NCI-H345 (cell line): ENCODE measurements at regions not wholly inside any gene's neighbourhood (a gene's known extent, or its start where the extent isn't known, plus 50 kb on each side); places are given as distances from the start of the nearest gene placed in this dataset.

ENCODE experiments used
- DNase-seq: peaks from one replicate; lab custom pipeline; 2025; lab: John Stamatoyannopoulos, UW

DNA sequence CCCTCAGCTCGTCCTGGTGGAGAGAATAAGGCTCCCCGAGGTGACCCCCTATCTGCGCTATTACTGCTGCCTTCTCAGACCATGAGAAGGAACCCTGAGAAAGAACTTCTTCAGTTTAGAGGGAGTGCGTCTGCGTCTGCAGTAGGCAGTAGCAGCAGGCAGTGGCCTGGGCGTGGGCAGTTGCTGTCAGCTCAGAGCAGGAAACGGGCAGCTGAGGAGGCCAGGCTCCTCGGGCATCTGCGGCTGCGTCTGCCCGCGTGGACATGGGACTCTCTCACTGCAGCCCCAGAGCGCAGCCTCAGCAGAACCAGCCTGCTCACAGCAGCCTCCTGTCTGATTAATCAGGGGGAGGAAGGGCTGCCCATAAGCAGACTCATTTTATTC lies 49.8 kb upstream of the FCN1 start:
- DNase-seq = no peak

GRCh38 chr9:134968011-134968822 lies 50.5 kb upstream of the FCN1 start:
- DNase-seq = no peak

DNA sequence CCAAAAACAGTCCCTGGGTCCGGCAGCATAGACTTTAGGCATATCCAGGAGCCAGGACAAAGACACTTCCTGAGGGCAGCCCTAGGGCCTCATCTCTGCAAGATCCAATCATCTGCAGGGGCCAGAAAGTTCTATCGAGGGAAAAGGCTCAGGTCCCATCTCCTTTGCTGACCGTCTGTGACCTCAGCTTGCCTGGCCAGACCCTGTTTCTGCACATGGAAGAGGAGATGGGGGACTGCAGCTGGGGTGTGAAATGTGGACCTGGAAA lies 51.0 kb upstream of the FCN1 start:
- no peak for DNase-seq

DNA sequence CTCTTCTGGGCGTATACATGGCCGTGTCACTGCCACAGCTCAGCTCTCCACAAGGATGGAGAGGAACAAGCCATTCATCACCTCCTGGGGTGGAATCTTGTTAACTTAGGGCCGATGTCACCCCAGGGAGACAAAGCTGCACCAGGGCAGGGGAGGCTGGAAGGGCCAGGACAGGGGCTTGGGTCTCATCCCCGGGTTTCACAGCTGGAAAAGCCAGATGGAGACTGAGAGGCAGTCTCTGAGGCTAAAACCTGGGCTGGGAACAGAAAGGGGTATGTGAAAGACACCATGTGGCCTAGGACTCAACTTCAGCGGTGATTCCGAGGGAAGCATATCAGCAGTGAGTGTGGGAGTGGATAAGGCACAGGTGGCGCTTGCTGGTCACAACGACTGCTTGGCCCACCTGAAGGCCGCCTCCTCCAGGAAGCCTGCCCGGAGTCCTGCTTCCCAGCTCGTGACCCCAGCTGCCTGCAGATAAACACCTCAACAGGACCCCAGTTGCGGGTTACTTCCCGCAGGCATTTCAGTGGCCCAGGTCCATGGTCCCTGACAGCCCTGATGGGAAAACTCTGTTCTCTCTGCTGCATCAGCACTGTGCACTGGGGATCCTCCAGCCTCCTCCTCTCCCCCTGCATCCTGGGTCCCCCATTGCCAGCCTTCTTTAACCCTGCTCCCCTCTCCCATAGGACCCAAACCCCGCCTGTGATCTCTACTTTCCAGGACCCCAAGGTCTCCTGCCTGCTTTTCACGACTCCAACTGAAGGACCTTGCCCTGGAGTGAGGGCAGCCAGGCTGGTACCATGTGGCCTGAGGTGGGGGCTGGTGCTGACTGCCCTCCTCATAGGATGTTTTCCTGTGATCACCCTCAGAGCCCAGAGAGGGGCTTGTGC lies 51.7 kb upstream of the FCN1 start:
- no peak for DNase-seq

DNA sequence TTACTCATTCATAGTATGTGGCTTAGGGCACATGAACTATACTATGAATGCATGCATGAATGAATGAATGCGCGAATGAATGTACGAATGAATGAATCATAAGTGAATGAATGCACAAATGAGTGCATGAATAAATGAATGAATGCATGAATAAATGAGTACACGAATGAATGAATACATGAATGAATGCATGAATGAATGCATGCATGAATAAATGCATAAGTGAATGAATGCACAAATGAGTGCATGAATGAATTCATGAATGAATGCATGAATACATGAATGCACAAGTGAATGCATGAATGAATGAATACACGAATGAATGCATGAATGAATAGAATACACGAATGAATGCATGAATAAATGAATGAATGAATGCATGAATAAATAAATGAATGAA lies 52.5 kb upstream of the FCN1 start:
- DNase-seq = no peak

DNA sequence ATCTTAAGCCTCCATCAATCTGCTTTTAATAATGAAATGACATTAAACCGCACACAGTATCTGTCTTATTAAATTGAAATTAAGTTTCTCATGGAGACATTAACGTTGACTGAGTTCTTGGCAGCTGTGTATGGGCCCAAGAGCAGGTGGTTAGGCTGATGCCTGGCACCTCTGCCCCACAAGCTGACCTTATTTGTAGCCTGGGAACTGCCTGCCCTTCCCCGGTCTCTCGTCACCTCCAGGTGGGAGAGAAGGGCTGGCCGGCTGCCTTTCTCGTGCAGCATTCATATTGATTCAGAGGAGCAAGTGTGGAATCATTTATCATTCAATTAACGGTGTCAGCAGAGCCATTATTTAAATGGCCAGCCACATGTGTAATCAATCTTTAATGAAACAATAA lies 53.0 kb upstream of the FCN1 start:
- DNase-seq = no peak

GRCh38 chr9:134971196-134971595 lies 53.5 kb upstream of the FCN1 start:
- DNase-seq = no peak

- no peak for DNase-seq
Measured at GRCh38 chr9:134971696-134972095, 54.0 kb upstream of the FCN1 start.

GRCh38 chr9:134972140-134972539 lies 54.4 kb upstream of the FCN1 start:
- no peak for DNase-seq

- no peak for DNase-seq
Measured at GRCh38 chr9:134975253-134975652, 57.5 kb upstream of the FCN1 start.

GRCh38 chr9:134976403-134976802 lies 58.7 kb upstream of the FCN1 start:
- DNase-seq = no peak

DNA sequence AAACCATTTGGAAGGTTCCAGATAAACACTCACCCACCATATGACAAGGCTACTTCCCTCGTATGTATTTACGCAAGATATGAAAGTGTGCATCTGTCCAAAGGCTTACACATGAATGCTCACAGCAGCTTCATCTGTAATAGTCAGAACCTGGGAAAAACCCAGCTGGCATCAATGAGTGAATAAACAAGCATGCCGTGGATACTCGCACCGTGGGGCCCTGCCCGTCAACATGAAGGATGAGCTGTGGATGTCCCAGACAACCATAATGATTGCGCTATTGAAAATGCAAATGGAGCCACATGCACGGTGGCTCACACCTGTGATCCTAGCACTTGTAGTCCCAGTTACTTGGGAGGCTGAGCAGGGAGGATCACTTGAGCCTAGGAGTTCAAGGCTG lies 60.6 kb upstream of the FCN1 start:
- no peak for DNase-seq

DNA sequence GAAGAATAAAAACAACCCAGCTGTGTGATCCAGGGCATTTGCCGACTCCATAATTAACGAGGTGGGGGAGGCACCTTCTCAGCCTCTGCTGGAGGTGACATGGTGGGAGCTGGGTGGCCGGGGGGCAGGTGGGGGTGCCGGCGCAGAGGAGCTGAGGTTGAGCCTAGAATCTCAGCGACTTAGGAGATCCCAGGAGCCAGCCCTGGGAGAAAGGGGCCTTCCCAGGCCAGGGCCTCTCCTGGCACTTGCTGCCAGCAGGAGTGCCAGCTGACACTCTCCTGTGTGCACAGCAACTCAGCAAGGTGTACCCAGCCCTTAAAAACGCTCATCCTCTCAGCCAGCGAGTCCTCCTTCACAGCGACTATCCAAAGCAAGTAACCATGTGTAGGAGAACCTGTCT lies 62.8 kb upstream of the FCN1 start:
- no peak for DNase-seq

DNA sequence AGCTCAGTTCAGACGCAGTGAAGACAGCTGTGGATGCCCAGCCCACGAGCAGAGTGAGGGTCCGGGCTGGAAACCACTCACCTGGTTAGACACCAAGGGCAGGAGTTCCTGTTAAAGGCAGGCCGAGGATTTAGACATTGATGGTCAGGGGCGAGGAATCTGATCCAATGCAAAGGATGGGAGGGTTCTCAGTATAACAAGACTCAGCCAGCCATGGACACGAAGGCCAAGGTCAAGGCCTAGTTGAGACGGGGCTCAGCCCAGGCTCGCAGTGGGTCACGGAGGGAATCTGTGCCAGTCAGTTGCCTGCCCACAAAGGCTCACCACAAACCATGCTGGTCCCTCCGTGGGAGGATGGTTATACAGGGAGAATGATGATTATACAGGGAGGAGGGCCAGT lies 63.3 kb upstream of the FCN1 start:
- no peak for DNase-seq

DNA sequence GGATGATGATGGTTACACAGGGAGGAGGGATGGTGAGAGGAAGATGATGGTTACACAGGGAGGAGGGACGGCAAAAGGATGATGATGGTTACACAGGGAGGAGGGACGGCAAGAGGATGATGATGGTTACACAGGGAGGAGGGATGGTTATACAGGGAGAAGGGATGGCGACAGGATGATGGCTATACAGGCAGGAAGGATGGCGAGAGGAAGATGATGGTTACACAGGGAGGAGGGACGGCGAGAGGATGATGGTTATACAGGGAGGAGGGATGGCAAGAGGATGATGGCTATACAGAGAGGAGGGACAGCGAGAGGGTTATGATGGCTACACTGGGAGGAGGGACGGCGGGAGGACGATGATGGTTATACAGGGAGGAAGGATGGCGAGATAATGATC lies 64.1 kb upstream of the FCN1 start:
- DNase-seq = no peak

DNA sequence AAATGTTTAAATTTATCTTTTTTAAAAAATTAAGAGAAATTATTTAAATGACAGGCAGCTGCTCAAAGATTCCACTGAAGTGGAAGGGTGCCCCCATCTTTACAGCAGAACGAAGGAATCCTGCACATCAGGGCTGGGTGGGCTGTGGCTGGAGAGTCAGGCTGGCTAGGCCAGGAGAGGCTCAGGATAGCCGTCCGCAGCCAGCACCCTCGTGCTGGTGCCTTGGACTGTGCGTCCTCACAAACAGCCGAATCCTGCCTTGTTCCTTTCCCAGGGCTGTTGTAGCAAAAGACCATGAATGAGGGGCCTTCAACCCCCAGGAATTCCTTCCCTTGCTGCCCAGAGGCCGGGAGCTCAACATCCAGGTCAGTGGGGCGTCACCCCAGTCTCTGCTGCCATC lies 64.6 kb upstream of the FCN1 start:
- no peak for DNase-seq

DNA sequence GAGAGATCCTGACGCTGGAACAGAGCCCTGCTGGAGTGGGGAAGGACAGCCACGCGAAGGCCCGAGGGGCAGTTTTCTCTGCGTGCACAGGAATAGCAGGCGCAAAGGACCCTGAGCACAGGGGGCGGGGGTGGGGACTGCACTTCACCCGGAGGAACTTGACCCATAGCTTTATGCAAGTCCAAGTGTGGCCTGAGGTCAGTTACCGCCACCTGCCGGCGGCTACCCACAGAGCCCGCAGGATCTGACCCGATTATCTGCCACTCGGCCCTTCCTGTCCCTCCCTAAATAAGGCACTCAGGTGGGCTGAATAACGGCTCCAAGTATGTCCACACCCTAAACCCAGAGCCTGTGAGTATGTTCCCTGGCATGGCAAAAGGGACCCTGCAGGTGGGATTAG lies 65.4 kb upstream of the FCN1 start:
- no peak for DNase-seq

- DNase-seq = no peak
Measured at GRCh38 chr9:134983506-134984371, 66.0 kb upstream of the FCN1 start.

GRCh38 chr9:134984372-134985265 lies 66.9 kb upstream of the FCN1 start:
- DNase-seq = no peak

GRCh38 chr9:134985451-134985850 lies 67.7 kb upstream of the FCN1 start:
- no peak for DNase-seq

DNA sequence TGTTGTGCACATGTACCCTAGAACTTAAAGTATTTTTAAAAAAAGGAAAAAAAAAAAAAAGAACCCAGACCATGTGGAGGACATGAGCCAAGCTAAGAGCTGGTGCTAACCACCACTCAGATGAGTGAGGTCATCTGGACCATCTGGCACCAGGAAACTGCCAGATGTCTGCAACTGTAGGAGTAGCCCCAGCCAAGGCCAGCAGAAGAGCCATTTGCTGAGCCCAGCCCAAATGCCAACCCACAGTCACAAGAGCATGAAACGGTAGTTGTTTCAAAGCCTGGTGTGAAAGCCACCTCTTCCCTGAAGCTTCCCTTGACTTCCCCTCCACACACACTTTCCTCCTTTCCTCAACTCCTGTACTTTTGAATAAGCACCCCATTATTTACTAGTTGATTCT lies 69.2 kb upstream of the FCN1 start:
- DNase-seq = no peak

- no peak for DNase-seq
Measured at GRCh38 chr9:134987376-134987775, 69.7 kb upstream of the FCN1 start.
